Sciatic nerve (tissue), 2 donors: ENCODE measurements at regions not wholly inside any gene's neighbourhood (a gene's known extent, or its start where the extent isn't known, plus 50 kb on each side); places are given as distances from the start of the nearest gene placed in this dataset.

Experiments used
- ATAC-seq: fragments of 200-7000 bp; cut with Tn5 transposase; one replicate; pipeline ENCODE4 v1.9.1; 2020; ENCODE audit warnings: mild to moderate bottlenecking, moderate library complexity
- DNase-seq: peaks from one replicate; pipeline ENCODE4 v3.0.0-alpha.2; 2020; ENCODE audit warnings: low spot score
- intact Hi-C: fragments of 100-400 bp; cut with DNase I; formaldehyde crosslinking; loops from one replicate; pipeline ENCODE4 v1.14.2; 2022
- donor health status: DM: no; HTN: no; CAD: no.
- donor health status: DM: no; HTN: no; CAD: no.

- intact Hi-C loops, result no loop called here
- no peak for ATAC-seq
- DNase-seq, result no peak
These were observed 168.6 kb downstream of the SUCLA2 start for GRCh38 chr13:47832458-47832972.

DNA sequence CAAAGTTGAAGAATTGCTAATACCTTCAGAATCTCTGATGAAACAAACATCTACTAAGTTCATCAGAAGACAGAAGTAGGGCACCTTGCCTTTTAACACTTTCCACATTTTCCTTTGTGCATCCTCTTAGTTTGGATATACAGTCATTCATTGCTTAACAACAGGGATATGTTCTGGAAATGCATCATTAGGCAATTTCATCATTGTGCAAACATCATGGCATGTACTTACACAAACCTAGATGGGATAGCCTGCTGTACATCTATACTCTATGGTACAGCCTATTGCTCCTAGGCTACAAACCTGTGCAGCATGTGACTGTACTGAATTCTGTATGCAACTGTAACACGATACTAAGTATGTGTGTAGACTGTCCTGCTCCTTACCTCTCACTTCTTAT is 169.8 kb downstream of the SUCLA2 start:
- intact Hi-C loops, result no loop called here
- DNase-seq (no peak), ATAC-seq (no peak)

GRCh38 chr13:47829690-47830089 is 171.4 kb downstream of the SUCLA2 start:
- ATAC-seq (no peak), DNase-seq (no peak)
- intact Hi-C loops, result no loop called here

DNA sequence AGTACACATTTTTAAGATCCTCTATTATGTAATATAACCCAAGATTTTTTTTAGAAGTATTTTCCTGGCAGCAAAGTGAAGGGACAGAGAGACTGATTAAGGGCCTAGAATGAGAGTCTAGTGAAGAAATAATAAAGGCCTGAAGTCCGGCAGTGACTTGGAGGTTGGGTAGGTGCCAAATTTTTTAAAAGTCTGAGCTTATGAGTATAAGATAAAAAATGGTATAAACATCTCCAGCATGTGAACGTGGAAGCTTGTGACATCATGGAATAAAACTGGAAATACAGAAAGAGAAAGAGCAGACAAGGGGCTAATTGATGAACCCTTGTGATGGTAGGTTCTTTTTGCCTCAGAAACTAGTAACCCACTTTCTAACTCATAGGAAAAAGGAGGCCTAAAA is 174.6 kb downstream of the SUCLA2 start:
- intact Hi-C loops, result no loop called here
- DNase-seq, result no peak
- no peak for ATAC-seq

- DNase-seq (no peak), ATAC-seq (no peak)
- intact Hi-C loops, result no loop called here
These were observed 179.0 kb downstream of the SUCLA2 start for GRCh38 chr13:47822036-47822435.

DNA sequence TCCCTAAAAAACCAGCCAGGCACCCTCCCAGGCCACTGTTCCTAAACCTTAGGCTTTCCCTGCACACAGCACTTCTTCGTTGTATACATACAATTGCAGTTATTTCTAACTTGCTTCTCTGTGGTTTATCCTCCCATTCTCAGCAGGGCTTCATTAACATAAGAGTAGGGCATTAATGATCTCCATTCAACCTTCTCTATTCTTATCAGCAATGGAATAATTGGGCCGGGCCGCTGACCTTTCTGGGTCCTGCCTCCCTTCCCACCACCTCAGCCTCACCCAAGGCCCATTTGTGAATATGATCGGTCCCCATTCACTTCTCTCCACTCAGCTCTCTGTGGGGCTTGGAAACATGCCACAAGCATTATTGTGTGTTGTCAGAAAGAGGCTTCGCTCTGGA is 184.2 kb downstream of the SUCLA2 start:
- DNase-seq (no peak), ATAC-seq (no peak)
- intact Hi-C loops, result no loop called here

GRCh38 chr13:47813718-47814117 is 187.4 kb downstream of the SUCLA2 start:
- ATAC-seq (no peak), DNase-seq (no peak)
- intact Hi-C loops, result no loop called here

- ATAC-seq (no peak), DNase-seq (no peak)
- intact Hi-C loops, result no loop called here
These were observed 191.7 kb downstream of the SUCLA2 start for GRCh38 chr13:47809411-47809810.

- intact Hi-C loops, result no loop called here
- ATAC-seq (no peak), DNase-seq (no peak)
These were observed 197.9 kb downstream of the SUCLA2 start for GRCh38 chr13:47803131-47803530.

DNA sequence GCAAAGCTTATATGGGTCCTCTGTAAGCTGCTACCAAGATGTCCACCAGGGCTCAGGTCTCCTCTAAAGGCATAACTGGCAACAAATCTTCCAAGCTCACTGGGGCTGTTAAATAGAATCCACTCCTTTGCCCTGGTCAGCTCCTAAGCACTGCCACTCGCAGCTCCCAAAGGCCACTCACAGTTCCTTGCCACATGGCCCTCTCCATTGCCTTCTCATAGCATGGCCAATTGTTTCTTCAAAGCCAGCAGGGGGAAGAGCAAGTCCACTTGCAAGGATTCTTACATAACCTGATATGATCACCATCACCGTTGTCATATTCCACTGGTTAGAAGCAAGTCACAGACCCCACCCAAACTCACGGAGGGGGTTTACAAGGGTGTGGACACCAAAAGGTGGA is 199.5 kb downstream of the SUCLA2 start:
- DNase-seq (no peak), ATAC-seq (no peak)
- intact Hi-C loops, result no loop called here

- ATAC-seq, result no peak
- DNase-seq, result no peak
- intact Hi-C loops, result no loop called here
These were observed 200.5 kb downstream of the SUCLA2 start for GRCh38 chr13:47800593-47800992.

DNA sequence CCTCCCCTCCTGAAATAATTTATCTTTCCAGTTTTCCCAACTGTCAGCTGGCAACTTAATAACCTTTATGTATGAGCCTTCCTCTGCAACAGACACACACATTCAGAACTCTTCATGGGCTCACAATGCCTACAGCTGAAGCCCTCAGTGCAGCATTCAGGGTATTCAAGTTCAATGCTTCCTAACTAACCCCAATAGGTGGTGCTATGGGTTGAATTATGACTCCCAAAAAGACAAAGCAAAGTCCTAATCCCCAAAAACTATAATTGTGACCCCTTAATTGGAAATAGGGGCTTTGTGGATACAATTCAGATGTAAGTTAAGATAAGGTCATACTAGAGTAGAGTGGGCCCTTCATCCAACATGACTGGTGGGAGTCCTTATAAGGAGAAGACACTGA is 202.2 kb downstream of the SUCLA2 start:
- intact Hi-C loops, result no loop called here
- no peak for ATAC-seq
- no peak for DNase-seq

- ATAC-seq, result no peak
- intact Hi-C loops, result no loop called here
- no peak for DNase-seq
These were observed 202.9 kb downstream of the SUCLA2 start for GRCh38 chr13:47798194-47798593.

- DNase-seq (no peak), ATAC-seq (no peak)
- intact Hi-C loops, result no loop called here
These were observed 204.3 kb downstream of the SUCLA2 start for GRCh38 chr13:47796816-47797215.

DNA sequence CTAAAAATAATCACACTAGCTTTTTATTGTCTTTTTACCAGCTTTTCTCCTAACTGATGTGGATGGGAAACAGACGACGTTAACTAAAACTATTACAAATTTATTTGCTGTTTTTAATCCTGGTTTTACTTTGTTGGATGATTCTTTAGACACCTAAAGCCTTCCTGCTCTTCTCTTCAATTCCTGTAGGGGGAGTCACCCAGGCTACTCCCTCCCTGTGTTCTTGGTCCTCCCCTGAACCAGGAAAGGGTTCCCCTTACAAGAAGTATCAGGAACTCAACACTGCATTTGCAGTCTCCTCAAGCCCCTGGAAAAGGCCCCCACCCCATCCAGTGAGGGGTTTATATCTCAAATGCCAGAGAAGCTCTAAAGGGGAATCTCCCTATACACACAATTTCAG is 206.1 kb downstream of the SUCLA2 start:
- ATAC-seq, result no peak
- intact Hi-C loops, result no loop called here
- DNase-seq, result no peak

- intact Hi-C loops, result no loop called here
- no peak for ATAC-seq
These were observed 210.3 kb downstream of the SUCLA2 start for GRCh38 chr13:47790755-47791154.

GRCh38 chr13:47788844-47789243 is 212.2 kb downstream of the SUCLA2 start:
- DNase-seq (no peak), ATAC-seq (no peak)
- intact Hi-C loops, result no loop called here

More at GRCh38 chr13:47790755-47791154, 210.3 kb downstream of the SUCLA2 start:
- no peak for DNase-seq

DNA sequence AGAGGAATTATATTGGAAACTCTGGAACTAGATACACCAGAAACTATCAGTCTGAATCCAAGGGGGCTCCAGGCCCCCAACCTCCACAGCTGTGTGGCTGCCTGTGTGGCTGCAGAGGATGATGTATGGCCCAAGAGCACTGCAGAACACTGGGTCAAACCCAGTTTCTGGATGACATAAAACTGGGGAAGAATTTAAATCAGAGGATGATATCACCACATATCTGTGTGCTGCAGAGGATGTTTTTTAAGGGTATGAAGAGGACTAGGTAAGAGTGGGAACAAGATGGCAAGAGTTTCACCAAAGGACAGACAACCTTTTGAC is 226.4 kb downstream of the SUCLA2 start:
- DNase-seq (no peak), ATAC-seq (no peak)
- intact Hi-C loops, result no loop called here

DNA sequence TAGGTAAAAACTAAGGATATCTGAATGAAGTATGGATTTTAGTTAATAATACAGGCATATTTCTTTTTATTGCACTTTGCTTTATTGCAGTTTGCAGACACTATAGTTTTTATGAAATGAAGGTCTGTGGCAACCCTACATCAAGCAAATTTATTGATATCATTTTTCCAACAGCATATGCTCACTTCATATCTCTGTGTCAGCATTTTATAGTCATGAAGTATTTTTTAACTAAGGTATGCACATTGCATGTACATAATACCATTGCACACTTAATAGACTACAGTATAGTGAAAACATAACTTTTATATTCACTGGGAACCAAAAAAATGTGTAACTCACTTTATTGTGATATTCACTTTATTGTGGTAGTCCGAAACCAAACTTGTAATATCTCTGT is 236.3 kb downstream of the SUCLA2 start:
- intact Hi-C loops, result no loop called here
- ATAC-seq, result no peak
- no peak for DNase-seq

DNA sequence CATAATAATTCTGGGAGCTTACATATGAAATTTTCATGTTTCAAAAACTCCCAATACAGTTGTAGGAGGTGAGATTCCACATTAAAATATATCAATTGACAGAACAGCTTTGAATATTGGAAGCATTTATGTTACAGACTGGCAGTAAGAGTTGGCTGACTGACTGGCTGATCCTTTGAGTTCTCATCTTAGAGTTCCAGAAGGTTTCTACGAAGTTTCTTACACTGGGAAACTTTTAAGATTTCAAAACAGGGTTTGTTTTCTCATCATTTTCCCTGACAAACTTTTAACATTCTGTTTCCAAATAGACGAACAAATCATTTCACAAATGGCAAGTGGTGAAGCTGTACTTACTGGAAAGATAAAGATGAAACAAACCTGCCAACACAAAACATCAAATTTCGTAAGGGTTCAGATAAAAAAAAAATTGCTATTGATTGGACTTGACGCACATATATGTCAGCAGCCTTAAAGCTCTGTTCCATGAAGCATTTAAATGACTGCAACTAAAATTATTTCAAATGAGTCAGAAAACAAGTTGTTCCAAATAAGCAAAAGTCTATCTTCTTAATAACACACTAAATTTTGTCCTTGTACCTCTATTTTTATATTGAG is 243.5 kb downstream of the SUCLA2 start:
- intact Hi-C loops, result no loop called here
- no peak for ATAC-seq
- no peak for DNase-seq

DNA sequence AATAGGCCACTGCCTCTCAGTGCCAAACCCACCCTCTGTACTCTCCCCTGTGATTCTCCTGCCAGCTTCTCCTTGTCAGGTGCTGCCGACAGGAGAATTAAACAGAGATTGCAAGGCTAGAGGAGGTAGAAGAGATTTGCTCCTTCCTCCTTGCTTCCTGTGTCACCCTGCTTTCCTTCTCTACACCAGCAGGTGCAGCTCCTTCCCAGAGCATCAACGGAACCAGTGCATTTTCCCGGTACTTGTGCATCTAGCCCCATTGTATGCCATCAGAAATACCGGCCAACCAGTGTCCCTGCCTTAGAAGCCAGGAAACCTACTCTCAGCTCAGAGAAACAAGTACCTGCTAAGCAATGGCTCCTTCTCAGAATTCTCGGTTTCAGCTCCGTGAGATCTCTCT is 253.2 kb downstream of the SUCLA2 start:
- intact Hi-C loops, result no loop called here
- no peak for DNase-seq
- ATAC-seq, result no peak

DNA sequence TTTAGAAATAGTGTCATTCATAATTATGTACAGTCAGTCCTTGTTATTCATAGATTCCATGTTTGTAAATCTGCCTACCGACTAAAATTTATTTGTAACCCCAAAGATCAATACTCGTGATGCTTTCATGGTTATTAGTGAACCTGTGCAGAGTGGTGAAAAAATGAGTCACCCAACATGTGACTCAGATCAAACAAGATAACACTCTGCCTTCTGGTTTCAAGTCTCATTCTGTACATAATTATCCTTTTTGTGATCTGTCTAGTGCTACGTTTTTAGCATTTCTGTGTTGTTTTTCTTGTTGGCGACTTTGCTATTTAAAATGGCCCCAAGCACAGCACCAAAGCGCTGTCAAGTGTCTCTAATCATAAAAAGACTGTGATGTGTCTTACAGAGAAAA is 274.7 kb downstream of the SUCLA2 start:
- no peak for ATAC-seq
- DNase-seq, result no peak
- intact Hi-C loops, result no loop called here
